GM23338 (cell line): ENCODE measurements at regions not wholly inside any gene's neighbourhood (a gene's known extent, or its start where the extent isn't known, plus 50 kb on each side); places are given as distances from the start of the nearest gene placed in this dataset.

Source experiments
- ATAC-seq: fragments of 200-7000 bp; cut with Tn5 transposase; 3 replicates; pipeline ENCODE4 v1.9.1; 2020
- DNase-seq: peaks from one replicate; pipeline ENCODE4 v3.0.0-alpha.2; 2015; ENCODE audit warnings: low spot score
- H2AFZ ChIP-seq: fragments of 200-600 bp; sonication (generic); 2 replicates; pipeline ENCODE4 v1.8.0; 2016; ENCODE audit warnings: antibody characterized with exemption, mild to moderate bottlenecking, moderate library complexity
- H3F3A ChIP-seq: fragments of 200-600 bp; sonication (generic); replicated peaks from 2 replicates; pipeline ENCODE4 v1.8.0; 2017; ENCODE audit warnings: antibody characterized with exemption, mixed run types, low read depth
- H3K27ac ChIP-seq: fragments of 200-600 bp; sonication (generic); 2 replicates; pipeline ENCODE4 v1.6.1; 2016; ENCODE audit warnings: low read depth
- H3K27me3 ChIP-seq: fragments of 200-600 bp; sonication (generic); 2 replicates; pipeline ENCODE4 v1.8.0; 2016; ENCODE audit warnings: mild to moderate bottlenecking, mixed run types, moderate library complexity; ENCODE audit not compliant: insufficient read depth
- H3K36me3 ChIP-seq: fragments of 200-600 bp; sonication (generic); 2 replicates; pipeline ENCODE4 v1.8.0; 2016; ENCODE audit warnings: mild to moderate bottlenecking; ENCODE audit not compliant: insufficient read depth
- H3K4me1 ChIP-seq: fragments of 200-600 bp; sonication (generic); 2 replicates; pipeline ENCODE4 v1.8.0; 2016; ENCODE audit warnings: mild to moderate bottlenecking, moderate library complexity; ENCODE audit not compliant: insufficient read depth
- H3K4me2 ChIP-seq: fragments of 200-600 bp; sonication (generic); 2 replicates; pipeline ENCODE4 v1.7.1; 2017; ENCODE audit warnings: mixed run types
- H3K4me3 ChIP-seq: fragments of 200-600 bp; sonication (generic); 2 replicates; pipeline ENCODE4 v1.6.1; 2016; ENCODE audit warnings: mixed run types
- H3K79me2 ChIP-seq: fragments of 200-600 bp; sonication (generic); replicated peaks from 2 replicates; pipeline ENCODE4 v1.8.0; 2017; ENCODE audit warnings: mild to moderate bottlenecking; ENCODE audit not compliant: insufficient read depth
- H3K9me2 ChIP-seq: fragments of 200-600 bp; sonication (generic); 2 replicates; pipeline ENCODE4 v1.8.0; 2017; ENCODE audit not compliant: insufficient read depth
- H4K20me1 ChIP-seq: fragments of 200-600 bp; sonication (generic); replicated peaks from 2 replicates; pipeline ENCODE4 v1.8.0; 2017; ENCODE audit warnings: mild to moderate bottlenecking; ENCODE audit not compliant: insufficient read depth
- H3K27ac Mint-ChIP-seq: 2 replicates; pipeline ENCODE4 v1.8.0; 2020; ENCODE audit warnings: inconsistent platforms, mild to moderate bottlenecking, moderate library complexity, mixed read lengths
- H3K27me3 Mint-ChIP-seq: 3 replicates; pipeline ENCODE4 v1.8.0; 2022; ENCODE audit warnings: low read depth, mild to moderate bottlenecking, moderate library complexity, mixed read lengths, inconsistent platforms; ENCODE audit not compliant: insufficient read depth, poor library complexity
- H3K36me3 Mint-ChIP-seq: 3 replicates; pipeline ENCODE4 v1.8.0; 2021; ENCODE audit warnings: low read depth, mild to moderate bottlenecking, inconsistent platforms, moderate library complexity, mixed read lengths
- H3K4me1 Mint-ChIP-seq: 3 replicates; pipeline ENCODE4 v1.8.0; 2020; ENCODE audit warnings: mild to moderate bottlenecking, inconsistent platforms, mixed read lengths
- H3K4me3 Mint-ChIP-seq: 3 replicates; pipeline ENCODE4 v1.8.0; 2021; ENCODE audit warnings: moderate library complexity, mild to moderate bottlenecking, inconsistent platforms, mixed read lengths
- H3K9me3 Mint-ChIP-seq: 3 replicates; pipeline ENCODE4 v1.8.0; 2020; ENCODE audit warnings: moderate library complexity, mild to moderate bottlenecking, inconsistent platforms, mixed read lengths
- CREB1 ChIP-seq: fragments of 250-450 bp; sonication (Bioruptor Pico); IDR thresholded peaks from 2 replicates; pipeline ENCODE4 v1.5.0; 2020; ENCODE audit warnings: low read depth, mild to moderate bottlenecking, moderate library complexity
- CTCF ChIP-seq, 2 experiments: fragments of 200-600 bp in 1 of 2; sonication (generic) in 1 of 2; conservative IDR thresholded peaks; 2 replicates each; pipeline versions ENCODE4 v1.5.1 to v1.6.1; 2016 to 2017; ENCODE audit warnings: antibody characterized with exemption in 2 of 2, low read depth in 2 of 2, mild to moderate bottlenecking in 2 of 2, moderate library complexity in 1 of 2
- EZH2 ChIP-seq: fragments of 200-600 bp; sonication (generic); IDR thresholded peaks from one replicate; pipeline ENCODE4 v1.8.0; 2017; ENCODE audit warnings: antibody characterized with exemption, mild to moderate bottlenecking, low read depth; ENCODE audit not compliant: unreplicated experiment
- EZH2phosphoT487 ChIP-seq: fragments of 200-600 bp; sonication (generic); IDR thresholded peaks from one replicate; pipeline ENCODE4 v1.8.1; 2018; ENCODE audit warnings: antibody characterized with exemption; ENCODE audit not compliant: unreplicated experiment
- JUNB ChIP-seq: IDR thresholded peaks from one replicate; pipeline ENCODE4 v1.6.1; 2016; ENCODE audit warnings: antibody characterized with exemption; ENCODE audit not compliant: unreplicated experiment
- NANOG ChIP-seq: IDR thresholded peaks from 2 replicates; pipeline ENCODE4 v1.6.1; 2016; ENCODE audit warnings: antibody characterized with exemption, borderline replicate concordance
- POLR2AphosphoS5 ChIP-seq: IDR thresholded peaks from 2 replicates; pipeline ENCODE4 v1.6.1; 2016; ENCODE audit warnings: antibody characterized with exemption, low read depth
- STAT1 ChIP-seq: IDR thresholded peaks from one replicate; pipeline ENCODE4 v1.6.1; 2016; ENCODE audit warnings: antibody characterized with exemption; ENCODE audit not compliant: unreplicated experiment
- ZNF114 ChIP-seq: fragments of 250-450 bp; sonication (Bioruptor Pico); IDR thresholded peaks from 2 replicates; pipeline ENCODE4 v1.5.0; 2020; ENCODE audit warnings: mild to moderate bottlenecking, moderate library complexity
- ZNF331 ChIP-seq: fragments of 250-450 bp; sonication (Bioruptor Pico); IDR thresholded peaks from 2 replicates; pipeline ENCODE4 v1.5.0; 2020; ENCODE audit warnings: low read depth, mild to moderate bottlenecking, moderate library complexity
- ZNF462 ChIP-seq: fragments of 250-450 bp; sonication (Bioruptor Pico); IDR thresholded peaks from 2 replicates; pipeline ENCODE4 v1.5.0; 2020; ENCODE audit warnings: mild to moderate bottlenecking, moderate library complexity
- TF ChIP-seq, protein P1 (sequence below): IDR thresholded peaks from 2 replicates; pipeline ENCODE4 v1.6.1; 2016; ENCODE audit warnings: antibody characterized with exemption

DNA sequence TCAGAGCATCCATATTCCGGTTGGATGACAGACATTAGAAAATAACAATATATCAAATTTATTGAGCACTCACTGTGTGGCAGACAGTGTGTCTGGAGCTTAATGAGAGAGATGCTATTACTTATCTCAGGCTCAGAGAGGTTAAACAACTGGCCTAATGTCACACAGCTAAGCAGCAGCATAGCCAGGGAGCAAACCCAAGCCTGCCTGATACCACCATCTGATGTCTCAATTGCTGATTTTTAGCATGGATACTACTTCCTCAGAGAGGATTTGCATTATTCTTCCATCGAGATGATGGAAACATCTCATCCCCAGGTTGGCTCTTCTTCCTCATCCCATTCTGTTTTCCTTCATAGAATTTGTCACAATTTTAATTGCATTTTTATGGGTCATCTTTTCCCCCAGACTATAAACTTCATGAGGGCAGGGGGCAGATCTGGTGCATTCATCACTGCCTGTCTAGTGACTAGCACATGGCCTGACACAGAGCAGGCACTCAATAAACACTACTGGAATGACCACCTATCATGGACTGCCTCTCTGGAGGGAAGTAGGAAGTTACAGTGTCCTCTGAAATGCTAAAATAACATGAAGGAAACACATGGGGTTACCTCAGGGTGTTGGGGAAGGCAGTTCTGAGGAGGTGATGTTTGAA, 344.8 kb upstream of the CCL2 start (continued):
- TF ChIP-seq EZH2phosphoT487 (no peak), JUNB (no peak), CTCF (conservative IDR thresholded peaks at IDR 0.05; ENCODE audit: low read depth in 2 of 2) (no peak)

GRCh38 chr17:33914125-33914524, 341.0 kb upstream of the CCL2 start:
- Histone ChIP-seq H2AFZ (no peak overlapping the region), H3K36me3 (no peaks in the 10 kb centered on the region), H3K4me3 (no peak overlapping the region), H3K9me2 (peaks cover 12% of the 10 kb centered on the region; the same call in 1 of the 2 replicates), H3K4me2 (no peak overlapping the region), H3K4me1 (no peaks in the 10 kb centered on the region), H4K20me1 (no peaks in the 10 kb centered on the region), H3K27ac (no peak overlapping the region), H3K27me3 (no peaks in the 10 kb centered on the region), H3K79me2 (no peaks in the 10 kb centered on the region), H3F3A (no peaks in the 10 kb centered on the region)
- H3K27me3 Mint-ChIP-seq: peaks cover 6% of the 10 kb centered on the region
- no peak overlapping the region for H3K4me3 Mint-ChIP-seq
- DNase-seq (no peak), ATAC-seq (no peak)
- H3K27ac Mint-ChIP-seq: no peak overlapping the region; the same call in 1 of the 2 replicates
- no peaks in the 10 kb centered on the region for H3K4me1 Mint-ChIP-seq
- H3K36me3 Mint-ChIP-seq: no peaks in the 10 kb centered on the region
- H3K9me3 Mint-ChIP-seq: no peaks in the 10 kb centered on the region; the same call in 2 of the 3 replicates
- TF ChIP-seq ZNF114 (CRISPR knock-in tag) (no peak), STAT1 (no peak), ZNF331 (CRISPR knock-in tag) (no peak), ZNF462 (no peak), JUNB (no peak), EZH2 (no peak), POLR2AphosphoS5 (no peak), EZH2phosphoT487 (no peak), NANOG (no peak), CTCF (conservative IDR thresholded peaks at IDR 0.05; ENCODE audit: low read depth in 2 of 2) (no peak), CREB1 (CRISPR knock-in tag) (no peak)
- TF ChIP-seq, protein P1, sequence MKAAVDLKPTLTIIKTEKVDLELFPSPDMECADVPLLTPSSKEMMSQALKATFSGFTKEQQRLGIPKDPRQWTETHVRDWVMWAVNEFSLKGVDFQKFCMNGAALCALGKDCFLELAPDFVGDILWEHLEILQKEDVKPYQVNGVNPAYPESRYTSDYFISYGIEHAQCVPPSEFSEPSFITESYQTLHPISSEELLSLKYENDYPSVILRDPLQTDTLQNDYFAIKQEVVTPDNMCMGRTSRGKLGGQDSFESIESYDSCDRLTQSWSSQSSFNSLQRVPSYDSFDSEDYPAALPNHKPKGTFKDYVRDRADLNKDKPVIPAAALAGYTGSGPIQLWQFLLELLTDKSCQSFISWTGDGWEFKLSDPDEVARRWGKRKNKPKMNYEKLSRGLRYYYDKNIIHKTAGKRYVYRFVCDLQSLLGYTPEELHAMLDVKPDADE: no peak
